ENCODE measurements at regions not wholly inside any gene's neighbourhood (a gene's known extent, or its start where the extent isn't known, plus 50 kb on each side); places are given as distances from the start of the nearest gene placed in this dataset.

DNA sequence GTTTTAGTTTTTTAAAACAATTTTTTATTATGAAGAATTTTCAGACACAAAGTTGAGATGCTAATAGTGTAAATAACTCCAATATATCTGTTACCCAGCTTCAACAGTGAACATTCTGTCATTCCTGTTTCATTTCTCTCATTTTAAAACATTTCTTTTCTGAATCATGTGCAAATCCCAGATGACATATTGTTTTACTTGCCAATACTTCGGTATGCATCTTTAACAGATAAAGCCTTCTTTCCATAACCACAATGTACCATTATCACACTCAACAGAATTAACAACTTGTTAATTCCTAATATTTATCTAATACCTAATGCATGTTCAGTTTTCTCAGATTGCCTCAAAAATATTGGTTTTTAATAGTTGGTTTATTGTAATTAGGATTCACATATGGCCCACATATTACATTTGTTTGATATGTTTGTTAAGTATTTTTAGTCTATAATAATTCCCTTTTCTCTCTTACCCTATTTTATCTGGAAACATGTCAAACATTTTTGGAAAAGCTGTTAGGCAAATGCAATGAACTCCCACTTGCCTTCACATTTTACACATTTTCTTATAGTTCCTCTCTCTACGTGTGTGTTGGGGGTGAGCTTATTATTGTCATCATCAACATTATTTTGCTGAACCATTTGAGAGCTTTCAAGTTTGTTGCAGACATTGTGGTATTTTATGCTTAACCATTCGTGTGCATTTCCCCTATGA, 58.7 kb upstream of the ANKRD55 start:
- no peak for TF ChIP-seq EZH2 (IDR thresholded peaks at IDR 0.05; ENCODE audit: borderline replicate concordance, low read depth, low read length, poor library complexity, severe bottlenecking)
- TF ChIP-seq, protein P1, sequence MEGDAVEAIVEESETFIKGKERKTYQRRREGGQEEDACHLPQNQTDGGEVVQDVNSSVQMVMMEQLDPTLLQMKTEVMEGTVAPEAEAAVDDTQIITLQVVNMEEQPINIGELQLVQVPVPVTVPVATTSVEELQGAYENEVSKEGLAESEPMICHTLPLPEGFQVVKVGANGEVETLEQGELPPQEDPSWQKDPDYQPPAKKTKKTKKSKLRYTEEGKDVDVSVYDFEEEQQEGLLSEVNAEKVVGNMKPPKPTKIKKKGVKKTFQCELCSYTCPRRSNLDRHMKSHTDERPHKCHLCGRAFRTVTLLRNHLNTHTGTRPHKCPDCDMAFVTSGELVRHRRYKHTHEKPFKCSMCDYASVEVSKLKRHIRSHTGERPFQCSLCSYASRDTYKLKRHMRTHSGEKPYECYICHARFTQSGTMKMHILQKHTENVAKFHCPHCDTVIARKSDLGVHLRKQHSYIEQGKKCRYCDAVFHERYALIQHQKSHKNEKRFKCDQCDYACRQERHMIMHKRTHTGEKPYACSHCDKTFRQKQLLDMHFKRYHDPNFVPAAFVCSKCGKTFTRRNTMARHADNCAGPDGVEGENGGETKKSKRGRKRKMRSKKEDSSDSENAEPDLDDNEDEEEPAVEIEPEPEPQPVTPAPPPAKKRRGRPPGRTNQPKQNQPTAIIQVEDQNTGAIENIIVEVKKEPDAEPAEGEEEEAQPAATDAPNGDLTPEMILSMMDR (conservative IDR thresholded peaks at IDR 0.05; ENCODE audit: low read depth, low read length) = no peak
- DNase-seq (ENCODE audit: low spot score) = no peak
- no peaks in the 10 kb centered on the region for H3K4me1 ChIP-seq (ENCODE audit: insufficient read depth, low read length, poor library complexity, severe bottlenecking)
- ChIA-PET POLR2A (ENCODE audit: low non-redundant PET) (no interaction called here), CTCF (no interaction called here)
- no peak overlapping the region for H3K27ac ChIP-seq (ENCODE audit: low read depth, low read length, poor library complexity, severe bottlenecking)
- intact Hi-C loops (cut with micrococcal nuclease; ENCODE audit: unreplicated experiment) = no loop called here
- no peaks in the 10 kb centered on the region for H3K9me3 ChIP-seq (ENCODE audit: low read depth, low read length, poor library complexity, severe bottlenecking)
- H3K27me3 ChIP-seq (replicated peaks; ENCODE audit: insufficient read depth, low read depth, low read length, poor library complexity) = no peaks in the 10 kb centered on the region
- no TSS peak for BruUV-seq (replicated peaks)
- no peak overlapping the region for H3K4me3 ChIP-seq (ENCODE audit: low read depth, low read length, poor library complexity, severe bottlenecking)
- no peaks in the 10 kb centered on the region for H3K36me3 ChIP-seq (ENCODE audit: insufficient read depth, low read length, poor library complexity, severe bottlenecking)

DNA sequence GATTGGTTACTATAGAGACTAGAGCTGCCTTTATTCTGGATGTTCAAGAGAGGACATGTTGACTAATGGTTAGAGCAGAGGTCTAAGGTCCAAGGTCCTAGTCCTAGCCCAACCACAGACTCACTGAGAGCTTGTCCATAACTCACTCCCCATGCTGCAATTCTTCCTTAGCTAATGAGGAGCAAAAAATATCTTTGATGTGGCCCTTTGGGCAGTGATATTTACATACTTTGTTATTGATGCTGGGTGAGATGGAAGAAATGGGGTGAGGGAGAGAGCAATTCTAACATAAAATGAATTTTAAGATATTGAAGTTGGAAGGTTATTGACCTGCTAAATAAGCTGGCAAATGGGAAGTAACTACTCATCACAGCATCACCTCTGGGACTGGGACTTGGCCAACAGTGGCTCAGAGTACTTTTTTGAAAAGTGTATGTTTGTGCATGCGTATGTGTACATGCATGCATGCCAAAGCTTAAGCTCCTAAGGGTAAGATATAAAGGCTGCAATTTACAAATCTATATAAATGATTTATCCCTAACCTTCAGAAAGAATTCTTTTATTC, 58.0 kb upstream of the ANKRD55 start:
- Histone ChIP-seq H3K4me3 (ENCODE audit: low read depth, low read length, poor library complexity, severe bottlenecking) (no peak overlapping the region), H3K36me3 (ENCODE audit: insufficient read depth, low read length, poor library complexity, severe bottlenecking) (no peaks in the 10 kb centered on the region), H3K9me3 (ENCODE audit: low read depth, low read length, poor library complexity, severe bottlenecking) (no peaks in the 10 kb centered on the region), H3K27me3 (replicated peaks; ENCODE audit: insufficient read depth, low read depth, low read length, poor library complexity) (no peaks in the 10 kb centered on the region), H3K4me1 (ENCODE audit: insufficient read depth, low read length, poor library complexity, severe bottlenecking) (peaks cover 3% of the 10 kb centered on the region), H3K27ac (ENCODE audit: low read depth, low read length, poor library complexity, severe bottlenecking) (no peak overlapping the region)
- BruUV-seq (replicated peaks) = no TSS peak
- TF ChIP-seq, protein P1 (conservative IDR thresholded peaks at IDR 0.05; ENCODE audit: low read depth, low read length) = no peak
- TF ChIP-seq EZH2 (IDR thresholded peaks at IDR 0.05; ENCODE audit: borderline replicate concordance, low read depth, low read length, poor library complexity, severe bottlenecking) = no peak
- ChIA-PET CTCF (no interaction called here), POLR2A (ENCODE audit: low non-redundant PET) (no interaction called here)
- intact Hi-C loops (cut with micrococcal nuclease; ENCODE audit: unreplicated experiment) = no loop called here
- no peak for DNase-seq (ENCODE audit: low spot score)

DNA sequence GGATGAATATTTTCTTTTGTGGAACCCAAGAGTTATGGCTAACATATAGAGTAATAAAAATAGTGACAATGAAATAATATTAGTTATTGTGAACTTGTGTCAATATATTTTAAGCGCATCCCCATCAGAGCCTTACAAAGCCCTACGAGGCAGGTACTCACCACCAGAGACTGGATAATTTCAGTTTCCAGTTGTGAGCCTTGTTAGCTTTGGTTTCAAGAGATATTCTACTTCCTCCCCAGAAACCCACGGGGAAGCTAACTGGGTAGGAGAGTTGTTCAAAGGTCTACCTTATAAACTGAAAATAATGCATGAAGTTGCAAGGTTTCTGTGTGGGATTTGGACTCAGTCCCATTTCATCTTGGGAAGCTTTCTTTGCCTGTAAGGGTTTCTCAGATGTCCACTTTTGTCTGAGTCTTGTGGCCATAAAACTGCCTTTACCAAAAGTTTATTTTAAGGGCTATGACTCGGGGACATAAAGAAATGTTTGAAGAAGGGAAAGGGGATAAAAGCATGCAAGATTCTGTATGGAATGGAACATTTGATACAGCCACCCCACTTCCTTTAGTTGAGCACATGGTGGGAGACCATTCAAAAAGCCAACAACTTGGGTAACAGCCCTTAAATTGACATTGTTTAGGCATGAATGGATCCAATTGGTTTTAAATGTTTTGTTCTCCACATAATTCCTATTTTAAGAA, 57.4 kb upstream of the ANKRD55 start:
- Histone ChIP-seq H3K36me3 (ENCODE audit: insufficient read depth, low read length, poor library complexity, severe bottlenecking) (no peaks in the 10 kb centered on the region), H3K27ac (ENCODE audit: low read depth, low read length, poor library complexity, severe bottlenecking) (no peak overlapping the region), H3K4me3 (ENCODE audit: low read depth, low read length, poor library complexity, severe bottlenecking) (no peak overlapping the region), H3K4me1 (ENCODE audit: insufficient read depth, low read length, poor library complexity, severe bottlenecking) (peaks cover 6% of the 10 kb centered on the region), H3K27me3 (replicated peaks; ENCODE audit: insufficient read depth, low read depth, low read length, poor library complexity) (no peaks in the 10 kb centered on the region), H3K9me3 (ENCODE audit: low read depth, low read length, poor library complexity, severe bottlenecking) (no peaks in the 10 kb centered on the region)
- intact Hi-C loops (cut with micrococcal nuclease; ENCODE audit: unreplicated experiment) = no loop called here
- ChIA-PET CTCF (no interaction called here), POLR2A (ENCODE audit: low non-redundant PET) (no interaction called here)
- TF ChIP-seq, protein P1 (conservative IDR thresholded peaks at IDR 0.05; ENCODE audit: low read depth, low read length) = no peak
- TF ChIP-seq EZH2 (IDR thresholded peaks at IDR 0.05; ENCODE audit: borderline replicate concordance, low read depth, low read length, poor library complexity, severe bottlenecking) = no peak
- no TSS peak for BruUV-seq (replicated peaks)
- DNase-seq (ENCODE audit: low spot score) = no peak
